ENCODE measurements at regions not wholly inside any gene's neighbourhood (a gene's known extent, or its start where the extent isn't known, plus 50 kb on each side); places are given as distances from the start of the nearest gene placed in this dataset.

DNA sequence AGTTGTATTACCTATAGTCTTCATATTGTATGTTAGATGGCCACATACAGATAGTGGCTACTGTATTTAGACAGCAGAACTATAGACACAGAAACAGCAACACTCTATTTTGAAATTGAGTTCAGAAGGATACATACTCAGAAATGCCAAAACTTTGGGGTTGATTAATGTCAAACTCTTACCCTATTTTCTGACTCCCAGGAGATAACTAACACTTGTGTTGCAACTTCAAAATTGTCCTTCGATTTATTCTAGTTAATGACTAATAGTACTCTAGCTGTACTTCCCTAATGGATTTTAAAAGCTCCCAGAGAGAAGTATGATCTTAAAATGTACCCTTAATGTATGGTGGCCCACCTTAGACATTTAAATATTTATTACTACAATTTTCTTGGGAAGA, 229.9 kb upstream of the UGT8 start:
- Histone ChIP-seq H3K9ac (ENCODE audit: low read length in 3 of 3) (no peak overlapping the region), H3K36me3 (ENCODE audit: control insufficient read depth in 2 of 3, insufficient read depth in 3 of 3, low read length in 3 of 3) (no peaks in the 10 kb centered on the region), H3K27ac (ENCODE audit: low read depth in 2 of 2, low read length in 2 of 2) (no peak overlapping the region), H3K4me1 (ENCODE audit: control insufficient read depth in 2 of 3, insufficient read depth in 2 of 3, low read depth in 1 of 3, low read length in 3 of 3) (no peaks in the 10 kb centered on the region), H3K4me3 (ENCODE audit: low read length in 3 of 3) (no peak overlapping the region), H3K27me3 (ENCODE audit: control insufficient read depth, insufficient read depth, low read length) (no peaks in the 10 kb centered on the region), H3K9me3 (ENCODE audit: control insufficient read depth in 2 of 3, insufficient read depth in 1 of 3, low read length in 3 of 3) (no peaks in the 10 kb centered on the region)
- no peak for FAIRE-seq
- no peak for DNase-seq
- TF ChIP-seq CTCF (IDR thresholded peaks at IDR 0.05; ENCODE audit: borderline replicate concordance, extremely low read depth, insufficient read depth): no peak
- intact Hi-C loops (cut with DNase I): no loop called here

- Histone ChIP-seq H3K9ac (ENCODE audit: low read length in 3 of 3) (no peak overlapping the region), H3K9me3 (ENCODE audit: control insufficient read depth in 2 of 3, insufficient read depth in 1 of 3, low read length in 3 of 3) (no peaks in the 10 kb centered on the region), H3K36me3 (ENCODE audit: control insufficient read depth in 2 of 3, insufficient read depth in 3 of 3, low read length in 3 of 3) (no peaks in the 10 kb centered on the region), H3K27ac (ENCODE audit: low read depth in 2 of 2, low read length in 2 of 2) (no peak overlapping the region), H3K4me3 (ENCODE audit: low read length in 3 of 3) (no peak overlapping the region), H3K4me1 (ENCODE audit: control insufficient read depth in 2 of 3, insufficient read depth in 2 of 3, low read depth in 1 of 3, low read length in 3 of 3) (no peaks in the 10 kb centered on the region), H3K27me3 (ENCODE audit: control insufficient read depth, insufficient read depth, low read length) (no peaks in the 10 kb centered on the region)
- FAIRE-seq (no peak), DNase-seq (no peak)
- intact Hi-C loops (cut with DNase I): no loop called here
- no peak for TF ChIP-seq CTCF (IDR thresholded peaks at IDR 0.05; ENCODE audit: borderline replicate concordance, extremely low read depth, insufficient read depth)
Measured at GRCh38 chr4:114373508-114373907, 225.1 kb upstream of the UGT8 start.

DNA sequence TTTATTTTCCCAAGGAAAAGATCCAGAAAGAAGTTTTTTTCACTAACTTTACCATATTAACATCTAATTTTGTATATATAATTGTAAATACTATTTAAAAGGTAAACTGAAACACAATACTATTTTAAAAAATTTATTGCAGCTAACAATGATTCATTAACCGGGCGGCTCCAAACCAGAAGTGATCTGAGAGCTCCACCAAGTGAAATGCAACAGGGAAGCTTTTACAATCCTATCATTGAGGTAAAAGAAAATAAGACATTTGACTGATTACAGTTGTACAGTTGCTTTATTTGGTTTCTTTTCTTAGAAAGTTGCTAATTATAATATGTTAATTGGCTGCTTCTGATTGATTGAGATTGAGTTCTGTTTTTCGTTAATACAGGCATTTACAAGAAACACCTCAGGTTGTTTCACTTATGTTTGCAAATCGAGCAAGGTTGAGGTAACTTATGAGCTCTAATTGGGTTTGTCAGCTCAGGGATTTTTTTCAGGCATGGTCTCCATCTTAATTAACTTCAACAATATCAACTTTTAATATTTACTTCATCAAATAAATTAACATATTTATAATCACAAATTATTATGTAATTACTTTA, 220.2 kb upstream of the UGT8 start:
- intact Hi-C loops (cut with DNase I): no loop called here
- peak; percentile 50 for TF ChIP-seq CTCF (IDR thresholded peaks at IDR 0.05; ENCODE audit: borderline replicate concordance, extremely low read depth, insufficient read depth)
- DNase-seq (peak in 1 of 5 donors; percentile 54), FAIRE-seq (peak; percentile 72)
- H3K36me3 ChIP-seq (ENCODE audit: control insufficient read depth in 2 of 3, insufficient read depth in 3 of 3, low read length in 3 of 3): no peaks in the 10 kb centered on the region
- H3K27ac ChIP-seq (ENCODE audit: low read depth in 2 of 2, low read length in 2 of 2): no peak overlapping the region
- H3K9me3 ChIP-seq (ENCODE audit: control insufficient read depth in 2 of 3, insufficient read depth in 1 of 3, low read length in 3 of 3): no peaks in the 10 kb centered on the region
- no peak overlapping the region for H3K9ac ChIP-seq (ENCODE audit: low read length in 3 of 3)
- H3K4me3 ChIP-seq (ENCODE audit: low read length in 3 of 3): no peak overlapping the region
- H3K27me3 ChIP-seq (ENCODE audit: control insufficient read depth, insufficient read depth, low read length): no peaks in the 10 kb centered on the region
- no peaks in the 10 kb centered on the region for H3K4me1 ChIP-seq (ENCODE audit: control insufficient read depth in 2 of 3, insufficient read depth in 2 of 3, low read depth in 1 of 3, low read length in 3 of 3)

- FAIRE-seq: no peak
- Histone ChIP-seq H3K27me3 (ENCODE audit: control insufficient read depth, insufficient read depth, low read length) (no peaks in the 10 kb centered on the region), H3K9ac (ENCODE audit: low read length in 3 of 3) (no peak overlapping the region), H3K4me3 (ENCODE audit: low read length in 3 of 3) (no peak overlapping the region), H3K27ac (ENCODE audit: low read depth in 2 of 2, low read length in 2 of 2) (no peak overlapping the region), H3K36me3 (ENCODE audit: control insufficient read depth in 2 of 3, insufficient read depth in 3 of 3, low read length in 3 of 3) (no peaks in the 10 kb centered on the region), H3K9me3 (ENCODE audit: control insufficient read depth in 2 of 3, insufficient read depth in 1 of 3, low read length in 3 of 3) (no peaks in the 10 kb centered on the region), H3K4me1 (ENCODE audit: control insufficient read depth in 2 of 3, insufficient read depth in 2 of 3, low read depth in 1 of 3, low read length in 3 of 3) (no peaks in the 10 kb centered on the region)
- no peak for DNase-seq
- no peak for TF ChIP-seq CTCF (IDR thresholded peaks at IDR 0.05; ENCODE audit: borderline replicate concordance, extremely low read depth, insufficient read depth)
- intact Hi-C loops (cut with DNase I): loop anchor here (10.0 kb wide), 1 partner anchor 312 kb away; no protein-coding TSS in a partner anchor
Measured at GRCh38 chr4:114383067-114383466, 215.5 kb upstream of the UGT8 start.
